Activated CD4-positive, alpha-beta T cell treated with anti-CD3 and anti-CD28 coated beads, Interleukin-2, Interleukin-6, amounts not matched to agents 100 ng/mL and 50 ng/mL, durations not matched to agents 16 hours and 8 hours (primary cell): ENCODE measurements at regions not wholly inside any gene's neighbourhood (a gene's known extent, or its start where the extent isn't known, plus 50 kb on each side); places are given as distances from the start of the nearest gene placed in this dataset.

Source experiments
- DNase-seq: peaks from one replicate; pipeline ENCODE4 v3.0.0-alpha.2; 2020

DNA sequence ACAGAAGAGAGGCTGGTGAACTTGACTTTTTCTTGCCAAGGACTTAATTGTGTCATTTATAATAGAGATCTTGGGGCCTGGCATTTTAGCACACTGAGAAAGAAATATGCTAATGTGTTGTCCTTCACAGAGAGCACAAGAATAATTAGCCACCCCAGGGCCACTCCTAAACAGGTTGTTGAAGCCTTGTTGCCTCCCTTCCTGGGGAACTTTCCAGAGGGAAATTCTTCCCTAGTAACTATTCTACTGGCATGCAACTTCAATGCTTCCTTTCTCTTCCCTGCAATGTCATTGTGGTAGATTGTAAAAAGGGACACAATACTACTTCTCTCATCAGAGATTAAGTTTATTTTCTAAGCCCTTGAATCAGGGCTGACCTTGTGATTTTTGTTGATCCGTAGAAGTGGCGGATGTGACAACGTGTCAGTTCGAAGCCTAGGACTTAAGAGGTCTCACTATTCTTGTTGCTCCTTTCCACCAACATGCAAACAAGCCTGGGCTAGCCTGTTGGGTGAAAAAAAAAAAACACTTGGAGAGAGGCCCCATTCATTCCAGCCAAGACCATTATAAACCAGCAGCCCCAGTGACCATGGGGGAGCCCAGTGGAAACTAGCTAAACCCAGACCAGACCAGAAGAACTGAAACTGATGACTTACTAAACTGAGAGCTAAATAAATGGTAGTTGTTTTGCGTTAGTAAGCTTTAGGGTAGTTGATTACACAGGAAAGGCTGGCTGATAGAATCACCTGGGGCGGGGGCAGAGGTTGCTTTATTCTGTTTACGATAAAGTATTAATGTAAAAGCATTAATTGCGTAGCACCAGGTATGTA is 287.2 kb downstream of the SHQ1 start:
- DNase-seq: no peak

- DNase-seq: no peak
These were observed 288.9 kb downstream of the SHQ1 start for GRCh38 chr3:72559385-72559784.

- DNase-seq: no peak
These were observed 290.2 kb downstream of the SHQ1 start for GRCh38 chr3:72558001-72558400.

- no peak for DNase-seq
These were observed 292.5 kb downstream of the SHQ1 start for GRCh38 chr3:72555714-72556113.

DNA sequence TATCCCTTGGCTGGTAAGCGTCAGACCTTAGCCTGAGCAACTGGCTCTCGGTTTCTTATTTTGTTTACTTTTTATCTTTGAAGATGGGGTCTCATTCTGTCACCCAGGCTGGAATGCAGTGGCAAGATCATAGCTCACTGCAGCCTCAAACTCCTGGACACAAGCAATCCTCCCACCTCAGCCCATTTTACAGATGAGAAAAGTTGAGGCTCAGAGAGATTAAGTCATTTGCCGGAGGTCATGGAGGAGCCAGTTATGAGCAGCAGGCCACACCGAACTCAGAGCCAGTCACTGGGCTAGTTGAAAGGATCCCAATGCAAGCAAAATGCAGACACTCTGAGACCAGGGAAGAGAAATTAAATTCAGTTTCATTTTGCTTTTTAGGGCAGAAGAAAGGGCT is 293.6 kb downstream of the SHQ1 start:
- no peak for DNase-seq

- no peak for DNase-seq
These were observed 294.9 kb downstream of the SHQ1 start for GRCh38 chr3:72553298-72553697.

GRCh38 chr3:72550582-72551262 is 297.5 kb downstream of the SHQ1 start:
- no peak for DNase-seq

DNA sequence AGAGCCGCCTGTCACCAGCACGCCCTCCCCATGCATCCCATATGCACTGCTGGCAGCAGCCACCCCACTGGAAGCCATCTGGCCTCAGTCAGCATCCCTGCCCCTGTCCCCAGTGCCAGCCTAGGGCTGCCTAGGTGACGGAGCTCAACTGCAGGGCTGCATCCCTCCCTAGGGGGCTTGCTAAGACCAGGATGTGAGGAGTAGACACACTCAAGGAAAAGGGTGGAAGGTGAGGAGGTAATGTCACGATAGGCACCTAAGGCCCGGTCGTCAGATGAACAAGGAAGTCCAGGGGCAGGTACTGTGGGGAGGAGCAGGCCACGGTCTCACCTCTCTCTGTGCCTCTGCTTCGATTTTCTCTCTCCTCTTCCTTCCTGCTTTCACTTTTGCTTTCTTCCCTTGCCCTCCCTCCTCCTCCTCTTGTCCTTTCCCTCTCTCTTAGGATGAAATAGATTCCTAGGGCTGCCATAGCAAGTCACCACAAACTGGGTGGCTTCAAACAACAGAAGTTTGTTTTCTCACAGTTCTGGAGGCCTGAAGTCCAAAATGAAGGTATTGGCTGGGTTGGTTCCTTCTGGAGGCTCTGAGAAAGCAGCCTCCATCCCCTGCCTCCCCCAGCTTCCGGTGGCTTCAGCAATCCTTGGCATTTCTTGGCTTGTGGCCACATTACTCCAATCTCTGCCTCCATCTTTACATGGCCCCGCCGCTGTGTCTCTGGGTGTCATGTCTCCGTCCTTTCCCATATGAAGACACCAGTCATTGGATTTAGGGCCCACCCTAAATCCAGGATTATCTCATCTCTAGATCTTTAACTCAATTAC is 298.3 kb downstream of the SHQ1 start:
- peak; percentile 6 for DNase-seq

- no peak for DNase-seq
These were observed 299.3 kb downstream of the SHQ1 start for GRCh38 chr3:72548981-72549380.

DNA sequence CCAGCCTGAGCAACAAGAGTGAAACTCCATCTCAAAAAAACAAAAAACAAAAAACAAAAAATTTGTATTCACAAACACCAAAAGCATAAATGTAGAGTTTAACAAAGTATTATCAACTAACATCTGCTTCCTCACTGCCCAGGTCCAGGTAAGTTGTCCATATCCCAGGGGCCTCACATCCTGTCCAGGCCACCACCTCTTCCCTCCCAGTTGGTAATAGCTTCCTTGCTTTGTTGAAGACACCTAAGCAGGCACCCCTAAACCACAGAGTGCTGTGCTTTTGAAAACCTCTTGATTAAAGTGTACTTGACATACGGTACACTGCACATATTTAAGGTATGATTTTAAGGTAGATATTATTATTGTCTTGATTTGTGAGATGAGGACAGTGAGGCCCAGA is 299.8 kb downstream of the SHQ1 start:
- DNase-seq: no peak

GRCh38 chr3:72547183-72547582 is 301.1 kb downstream of the SHQ1 start:
- DNase-seq: no peak

DNA sequence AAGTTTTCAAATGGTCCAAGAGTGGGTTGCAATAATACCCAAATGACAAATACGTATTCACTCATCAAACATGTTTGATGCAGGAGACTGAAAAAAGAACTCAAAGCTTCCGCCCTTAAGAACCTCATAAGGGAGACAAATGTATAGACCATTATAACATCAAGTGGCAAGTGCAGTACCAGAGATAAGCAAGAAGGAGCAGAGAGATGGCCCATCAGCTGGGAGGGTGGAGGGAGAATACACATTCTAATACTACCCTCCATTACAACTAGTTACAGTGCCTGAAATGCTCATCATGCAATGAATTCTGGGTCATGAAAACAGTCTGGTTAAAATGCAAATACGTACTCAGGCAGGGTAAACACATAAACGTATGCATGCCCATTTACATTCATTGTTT is 304.0 kb downstream of the SHQ1 start:
- DNase-seq: no peak

DNA sequence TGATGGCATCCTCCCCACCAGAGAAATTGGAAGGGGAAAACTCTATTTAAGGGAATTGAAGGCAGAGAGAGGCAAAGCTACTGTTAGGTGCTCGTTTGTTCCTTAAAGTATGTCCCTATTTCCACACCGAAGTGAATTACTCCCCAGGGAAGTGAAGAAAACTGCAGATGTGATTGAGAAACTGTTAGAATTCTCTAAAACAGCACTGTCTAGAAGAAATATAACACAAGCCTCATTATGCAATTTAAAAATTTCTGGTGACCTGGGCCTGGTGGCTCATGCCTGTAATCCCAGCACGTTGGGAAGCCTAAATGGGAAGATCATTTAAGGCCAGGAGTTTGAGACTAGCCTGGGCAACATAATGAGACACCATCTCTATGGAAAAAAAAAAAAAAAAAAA is 305.0 kb downstream of the SHQ1 start:
- DNase-seq: no peak

- DNase-seq: no peak
These were observed 305.5 kb downstream of the SHQ1 start for GRCh38 chr3:72542781-72543180.

DNA sequence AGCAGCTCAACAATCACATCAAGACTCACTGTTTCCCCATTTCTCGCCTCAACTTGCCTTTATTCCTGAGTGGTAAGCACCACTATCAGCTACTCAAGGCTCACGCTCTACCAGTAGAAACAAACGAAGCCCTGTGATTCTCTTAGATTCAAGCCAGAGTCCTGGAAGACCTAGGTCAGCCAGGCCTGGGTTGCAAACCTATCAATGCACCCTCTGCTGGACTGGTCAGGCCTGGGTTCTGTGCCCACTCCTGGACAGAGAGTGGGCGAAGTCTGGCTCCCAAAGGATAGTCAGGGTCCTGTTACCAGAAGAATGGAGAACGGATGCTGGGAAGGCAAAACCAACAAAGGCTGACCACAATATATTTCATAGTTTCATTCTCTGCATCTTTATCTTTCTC is 308.4 kb downstream of the SHQ1 start:
- no peak for DNase-seq

GRCh38 chr3:72538070-72538745 is 310.0 kb downstream of the SHQ1 start:
- DNase-seq: no peak

DNA sequence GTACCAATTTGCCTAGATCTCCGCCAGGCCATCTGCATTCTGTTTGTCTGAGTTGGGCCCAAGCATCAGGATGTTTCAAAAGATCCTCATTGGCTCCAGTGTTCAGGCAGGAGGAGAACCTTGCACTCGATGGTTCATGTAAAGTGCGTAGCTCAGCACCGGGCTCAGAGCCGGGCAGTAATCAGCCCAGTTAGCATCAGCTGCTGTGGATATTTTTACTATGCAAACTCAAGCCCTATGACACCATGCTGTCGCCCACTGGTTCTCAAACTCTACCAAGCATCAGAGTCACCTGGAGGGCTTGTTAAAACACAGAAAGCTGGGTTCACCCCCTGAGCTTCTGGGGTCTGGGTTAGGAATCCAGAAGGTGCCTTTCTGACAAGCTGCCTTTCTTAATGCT is 310.8 kb downstream of the SHQ1 start:
- no peak for DNase-seq

DNA sequence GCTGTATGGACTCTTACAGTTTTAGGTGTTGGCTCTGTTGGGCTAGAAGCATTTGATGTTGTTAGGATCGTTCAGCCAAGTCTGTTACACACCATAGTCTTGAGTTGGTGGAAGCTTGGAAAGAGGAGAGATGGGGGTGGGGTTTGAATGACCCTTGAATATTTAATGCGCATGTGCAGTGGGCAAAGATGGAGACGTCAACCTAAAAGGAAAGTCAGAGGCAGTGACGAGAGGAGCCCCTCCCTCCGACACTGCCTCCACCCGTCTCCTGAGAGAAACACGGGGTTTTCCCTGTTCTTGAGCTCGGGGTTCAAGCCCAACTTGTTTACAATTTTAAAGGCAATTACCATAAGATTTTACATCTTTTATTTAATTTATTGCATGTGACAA is 311.4 kb downstream of the SHQ1 start:
- no peak for DNase-seq

DNA sequence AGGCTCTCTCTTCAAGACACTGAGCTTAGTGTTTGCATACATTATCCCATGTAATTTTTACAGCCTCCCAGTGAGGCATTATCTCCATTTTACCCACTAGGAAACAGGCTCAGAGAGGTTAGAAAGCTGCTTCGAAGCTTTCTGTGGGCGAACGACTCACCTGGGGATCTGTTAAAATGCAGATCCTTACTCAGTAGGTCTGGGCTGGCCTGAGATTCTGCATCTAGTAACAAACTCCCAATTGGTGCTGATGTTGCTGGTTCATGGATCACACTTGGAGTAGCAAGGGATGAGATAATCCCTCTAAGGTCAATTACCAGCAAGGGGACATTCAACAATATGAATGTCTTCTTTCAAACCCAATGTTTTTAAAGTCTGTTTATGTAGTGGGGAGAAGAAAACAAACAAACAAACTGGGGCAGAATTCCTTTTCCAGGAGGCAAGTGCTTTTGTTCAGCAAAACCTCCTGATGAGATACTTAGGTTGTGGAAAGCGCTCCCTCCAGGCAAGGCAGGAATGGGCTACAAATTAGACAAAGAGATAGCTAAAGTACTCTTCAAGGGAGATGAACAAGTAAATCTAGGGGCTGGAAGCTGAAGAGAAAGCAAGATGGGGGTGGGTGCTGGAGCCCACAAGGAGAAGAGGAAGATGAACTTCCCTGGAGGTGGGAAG is 311.9 kb downstream of the SHQ1 start:
- no peak for DNase-seq

DNA sequence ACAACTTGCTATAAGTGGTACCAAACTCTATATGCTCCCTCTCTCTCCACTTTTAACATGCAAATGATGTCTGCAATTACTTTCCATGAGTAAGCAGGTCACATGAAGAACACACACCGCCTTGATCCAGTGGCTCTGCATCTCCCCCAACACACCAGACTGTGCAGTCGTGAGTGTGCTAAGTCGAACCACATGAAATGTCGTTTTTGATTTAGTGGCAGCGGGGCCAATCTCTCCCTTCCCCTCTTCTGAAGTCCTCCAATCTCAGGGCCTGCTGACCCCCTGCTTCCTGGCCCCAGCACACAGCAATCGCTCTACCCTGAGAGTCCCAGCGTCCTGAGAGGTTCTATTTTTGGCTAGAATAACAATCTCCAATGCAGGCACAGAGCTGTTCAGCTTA is 312.5 kb downstream of the SHQ1 start:
- no peak for DNase-seq

- no peak for DNase-seq
These were observed 314.4 kb downstream of the SHQ1 start for GRCh38 chr3:72533591-72534473.

- no peak for DNase-seq
These were observed 317.8 kb downstream of the SHQ1 start for GRCh38 chr3:72530426-72530825.
